Cardiac muscle cell (in vitro differentiated cells and primary cell): ENCODE measurements at regions not wholly inside any gene's neighbourhood (a gene's known extent, or its start where the extent isn't known, plus 50 kb on each side); places are given as distances from the start of the nearest gene placed in this dataset.

Source experiments
- DNase-seq, 2 donors: peaks; one replicate each; pipeline versions ENCODE4 v3.0.0 to v3.0.0-alpha.2; 2010 to 2017; ENCODE audit warnings: low read depth in 1 of 2, low spot score in 1 of 2
- H3K27ac ChIP-seq: fragments of 200-600 bp; sonication (generic); 2 replicates; pipeline ENCODE4 v1.5.1; 2016
- H3K27me3 ChIP-seq: fragments of 200-600 bp; sonication (generic); 2 replicates; pipeline ENCODE4 v1.6.0; 2016; ENCODE audit warnings: control low read depth
- H3K36me3 ChIP-seq: fragments of 200-600 bp; sonication (generic); 2 replicates; pipeline ENCODE4 v1.5.1; 2016; ENCODE audit warnings: control low read depth
- H3K4me1 ChIP-seq: fragments of 200-600 bp; sonication (generic); 2 replicates; pipeline ENCODE4 v1.8.1; 2017; ENCODE audit warnings: low read depth, mild to moderate bottlenecking, mixed run types
- H3K4me3 ChIP-seq: fragments of 200-600 bp; sonication (generic); 2 replicates; pipeline ENCODE4 v1.5.1; 2016; ENCODE audit warnings: mild to moderate bottlenecking
- H3K9me3 ChIP-seq: fragments of 200-600 bp; sonication (generic); 2 replicates; pipeline ENCODE4 v1.5.1; 2017; ENCODE audit warnings: low read depth, mild to moderate bottlenecking, control low read depth
- TF ChIP-seq, protein P1 (sequence below): IDR thresholded peaks from 2 replicates; pipeline ENCODE4 v1.5.1; 2012; ENCODE audit warnings: low read depth, mild to moderate bottlenecking, low read length

DNA sequence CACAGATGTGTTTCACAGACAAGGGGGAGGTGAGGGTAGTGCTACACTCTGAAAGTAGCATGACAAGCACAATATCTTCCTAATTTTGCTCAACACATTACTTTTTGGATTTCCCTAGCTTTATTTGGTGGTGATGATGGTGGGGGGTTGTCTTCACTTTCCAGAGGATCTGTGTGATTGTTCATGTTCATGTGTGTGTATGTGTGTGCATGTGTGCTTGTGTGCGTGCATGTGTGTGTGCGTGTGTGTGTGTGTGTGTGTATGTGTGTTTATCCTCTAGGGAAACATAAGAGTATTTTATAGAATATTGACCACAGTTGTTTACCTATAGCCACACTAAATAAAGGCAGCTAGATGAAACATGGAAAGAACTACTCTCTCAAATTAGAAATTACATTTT lies 183.8 kb upstream of the EYA4 start:
- Histone ChIP-seq H3K4me1 (no peaks in the 10 kb centered on the region), H3K27ac (no peak overlapping the region), H3K36me3 (no peaks in the 10 kb centered on the region), H3K27me3 (no peaks in the 10 kb centered on the region), H3K9me3 (no peaks in the 10 kb centered on the region), H3K4me3 (no peak overlapping the region)
- TF ChIP-seq, protein P1, sequence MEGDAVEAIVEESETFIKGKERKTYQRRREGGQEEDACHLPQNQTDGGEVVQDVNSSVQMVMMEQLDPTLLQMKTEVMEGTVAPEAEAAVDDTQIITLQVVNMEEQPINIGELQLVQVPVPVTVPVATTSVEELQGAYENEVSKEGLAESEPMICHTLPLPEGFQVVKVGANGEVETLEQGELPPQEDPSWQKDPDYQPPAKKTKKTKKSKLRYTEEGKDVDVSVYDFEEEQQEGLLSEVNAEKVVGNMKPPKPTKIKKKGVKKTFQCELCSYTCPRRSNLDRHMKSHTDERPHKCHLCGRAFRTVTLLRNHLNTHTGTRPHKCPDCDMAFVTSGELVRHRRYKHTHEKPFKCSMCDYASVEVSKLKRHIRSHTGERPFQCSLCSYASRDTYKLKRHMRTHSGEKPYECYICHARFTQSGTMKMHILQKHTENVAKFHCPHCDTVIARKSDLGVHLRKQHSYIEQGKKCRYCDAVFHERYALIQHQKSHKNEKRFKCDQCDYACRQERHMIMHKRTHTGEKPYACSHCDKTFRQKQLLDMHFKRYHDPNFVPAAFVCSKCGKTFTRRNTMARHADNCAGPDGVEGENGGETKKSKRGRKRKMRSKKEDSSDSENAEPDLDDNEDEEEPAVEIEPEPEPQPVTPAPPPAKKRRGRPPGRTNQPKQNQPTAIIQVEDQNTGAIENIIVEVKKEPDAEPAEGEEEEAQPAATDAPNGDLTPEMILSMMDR = no peak
- DNase-seq = no peak

DNA sequence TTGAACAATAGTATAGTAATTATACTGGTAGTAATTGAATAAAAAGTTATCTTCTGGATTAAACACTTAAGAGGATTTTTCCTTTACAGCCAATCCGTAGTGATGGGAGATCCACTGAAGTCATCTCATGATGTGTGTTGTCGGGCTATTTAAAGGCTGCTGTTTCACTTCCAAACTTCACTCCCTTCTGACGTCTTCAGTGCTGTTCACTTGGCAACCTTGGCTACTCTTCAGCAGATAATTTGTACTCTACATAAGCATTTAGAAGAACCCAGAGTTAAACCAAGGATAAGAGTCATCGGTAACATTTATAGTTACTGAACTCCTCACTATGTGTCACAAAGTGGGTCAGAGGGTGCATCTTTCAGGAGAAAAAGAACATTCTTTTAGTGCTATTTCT lies 179.1 kb upstream of the EYA4 start:
- DNase-seq = peak in 1 of 2 donors; percentile 91
- H3K27ac ChIP-seq = no peak overlapping the region

DNA sequence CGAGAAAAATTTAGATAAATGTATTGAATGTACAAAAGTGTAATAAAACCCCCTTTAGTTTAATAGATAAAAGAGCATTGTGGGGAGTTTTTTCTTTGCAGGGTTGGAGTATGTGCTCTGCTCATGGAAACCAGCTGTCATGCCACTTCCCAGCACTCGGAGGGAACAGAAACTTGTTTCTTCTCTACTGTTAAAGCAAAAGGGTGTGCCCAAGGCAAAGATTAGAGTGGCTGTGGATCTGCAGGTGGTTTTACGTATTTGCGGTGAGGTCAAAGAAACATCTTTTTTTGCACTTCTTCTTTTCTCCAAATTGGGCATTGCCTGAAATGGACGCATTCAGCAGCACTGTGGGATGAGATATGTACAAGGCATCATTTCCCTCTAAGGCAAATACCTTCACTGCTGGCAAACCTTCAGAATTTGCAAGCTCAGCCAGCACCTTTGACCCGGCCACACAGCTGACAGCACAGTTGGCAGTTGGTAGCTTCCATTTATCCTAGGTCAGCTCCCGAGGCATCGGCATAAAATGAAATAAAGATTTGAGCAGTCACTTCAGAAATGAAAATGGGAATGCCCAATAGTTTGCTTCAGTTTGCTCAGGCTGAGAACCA lies 178.4 kb upstream of the EYA4 start:
- no peaks in the 10 kb centered on the region for H3K36me3 ChIP-seq

More for the DNA sequence above, 179.1 kb upstream of the EYA4 start:
- Histone ChIP-seq H3K36me3 (no peaks in the 10 kb centered on the region), H3K27me3 (no peaks in the 10 kb centered on the region), H3K4me3 (no peak overlapping the region), H3K4me1 (no peaks in the 10 kb centered on the region), H3K9me3 (no peaks in the 10 kb centered on the region)
- TF ChIP-seq, protein P1 = no peak

DNA sequence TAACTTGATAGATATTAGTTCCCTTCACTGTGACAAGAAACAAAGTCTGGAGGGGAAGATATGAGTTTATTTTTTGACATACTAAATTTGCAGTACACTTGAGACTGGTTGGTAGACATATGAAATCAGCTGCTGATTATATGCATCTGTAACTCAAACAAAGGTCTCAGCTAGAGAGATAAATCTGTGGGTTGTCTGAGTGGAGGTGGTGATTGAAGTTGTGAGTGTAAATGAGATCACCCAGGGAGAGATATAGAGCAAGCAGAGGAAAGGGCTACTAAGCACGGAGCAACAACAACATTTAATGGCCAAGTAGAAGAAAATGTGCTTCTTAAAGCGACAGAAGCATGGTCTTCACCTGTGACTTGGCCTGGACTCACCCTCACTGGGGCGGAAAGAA lies 173.2 kb upstream of the EYA4 start:
- no peak overlapping the region for H3K4me3 ChIP-seq
- no peak for DNase-seq
- no peak overlapping the region for H3K27ac ChIP-seq
- no peaks in the 10 kb centered on the region for H3K27me3 ChIP-seq
- no peaks in the 10 kb centered on the region for H3K36me3 ChIP-seq
- H3K9me3 ChIP-seq = no peaks in the 10 kb centered on the region
- no peaks in the 10 kb centered on the region for H3K4me1 ChIP-seq
- TF ChIP-seq, protein P1 = no peak

More for the DNA sequence above, 178.4 kb upstream of the EYA4 start:
- peak in 1 of 2 donors; percentile 24 for DNase-seq
- Histone ChIP-seq H3K9me3 (no peaks in the 10 kb centered on the region), H3K27ac (no peak overlapping the region), H3K4me3 (no peak overlapping the region), H3K27me3 (no peaks in the 10 kb centered on the region), H3K4me1 (no peaks in the 10 kb centered on the region)
- TF ChIP-seq, protein P1 = no peak

DNA sequence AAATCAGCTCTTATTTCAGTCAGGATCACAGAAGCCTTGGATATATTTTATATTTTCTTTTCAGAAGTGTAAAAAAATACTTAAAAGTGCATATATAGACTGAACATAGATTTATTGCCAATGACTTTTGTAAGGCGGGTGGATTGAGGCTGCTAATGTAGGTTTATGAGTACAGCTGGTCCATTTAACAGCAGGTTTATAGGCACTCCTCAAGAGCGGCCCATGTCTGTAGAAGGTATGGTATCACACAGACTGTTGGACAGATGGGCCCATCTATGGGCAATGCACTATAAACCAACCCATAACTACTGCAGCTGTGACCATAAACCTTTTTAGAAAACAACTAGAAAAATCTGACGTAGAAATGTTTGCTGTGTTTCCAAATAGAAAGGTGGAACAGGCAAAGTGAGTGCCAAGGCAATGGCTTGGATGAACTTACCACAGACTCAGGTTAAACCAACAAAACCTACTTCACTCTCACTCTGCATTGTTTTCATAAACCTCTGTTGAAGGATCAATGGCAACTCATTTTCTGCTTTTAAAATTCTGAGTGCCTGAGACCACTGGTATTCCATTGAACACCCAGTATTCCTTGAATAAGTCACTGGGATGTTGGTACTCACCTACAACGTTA lies 170.6 kb upstream of the EYA4 start:
- TF ChIP-seq, protein P1 = no peak
- H3K4me1 ChIP-seq = no peaks in the 10 kb centered on the region
- DNase-seq = no peak
- H3K36me3 ChIP-seq = no peaks in the 10 kb centered on the region
- no peaks in the 10 kb centered on the region for H3K9me3 ChIP-seq
- H3K4me3 ChIP-seq = no peak overlapping the region
- no peaks in the 10 kb centered on the region for H3K27me3 ChIP-seq
- no peak overlapping the region for H3K27ac ChIP-seq
